ENCODE measurements at regions not wholly inside any gene's neighbourhood (a gene's known extent, or its start where the extent isn't known, plus 50 kb on each side); places are given as distances from the start of the nearest gene placed in this dataset.

DNA sequence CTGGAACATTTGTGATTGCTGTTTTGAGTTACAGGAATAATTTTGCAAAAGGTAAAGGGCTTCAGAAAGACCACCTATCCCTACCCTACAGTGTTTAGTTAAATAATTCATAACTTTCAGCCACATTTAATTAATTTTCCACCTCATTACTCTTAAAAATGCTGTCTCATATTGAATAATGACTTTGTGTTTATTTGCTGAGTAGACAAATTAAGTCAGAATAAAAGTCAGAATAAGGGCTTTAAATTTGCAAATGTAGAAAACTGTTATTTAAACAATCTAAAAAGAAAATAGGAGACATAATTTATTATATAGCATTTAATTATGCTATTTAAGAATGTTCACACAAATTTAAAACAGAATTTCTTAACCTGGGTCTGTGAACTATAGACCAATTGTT is 293.7 kb upstream of the RIMS1 start:
- intact Hi-C loops (cut with micrococcal nuclease; ENCODE audit: unreplicated experiment) (no loop called here), in situ Hi-C loops (cut with MboI) (no loop called here)
- Histone ChIP-seq H4K20me1 (ENCODE audit: control insufficient read depth, insufficient read depth) (no peaks in the 10 kb centered on the region), H3K9me3 (replicated peaks; ENCODE audit: control insufficient read depth, insufficient read depth, low read length) (no peaks in the 10 kb centered on the region), H3K27ac (ENCODE audit: control insufficient read depth, insufficient read depth) (no peak overlapping the region), H3K9ac (ENCODE audit: control insufficient read depth, insufficient read depth, low read length) (no peak overlapping the region), H3K27me3 (replicated peaks in 1 of 2; ENCODE audit: control insufficient read depth in 2 of 2, insufficient read depth in 2 of 2, low read length in 1 of 2) (no peaks in the 10 kb centered on the region), H2AFZ (ENCODE audit: control insufficient read depth, low read depth, low read length) (no peak overlapping the region), H3K36me3 (ENCODE audit: control insufficient read depth in 2 of 2, insufficient read depth in 2 of 2, low read length in 1 of 2) (no peaks in the 10 kb centered on the region), H3K79me2 (ENCODE audit: control insufficient read depth, insufficient read depth, low read length) (no peaks in the 10 kb centered on the region), H3K4me1 (ENCODE audit: control insufficient read depth, insufficient read depth, low read length) (no peaks in the 10 kb centered on the region), H3K4me2 (ENCODE audit: control insufficient read depth, insufficient read depth) (no peak overlapping the region), H3K4me3 (no peak overlapping the region)
- no TSS peak for BruUV-seq (replicated peaks)
- DNase-seq (ENCODE audit: low read depth, low spot score) (no peak), ATAC-seq (no peak), FAIRE-seq (no peak)
- TF ChIP-seq SMC3 (IDR thresholded peaks at IDR 0.05; ENCODE audit: borderline replicate concordance, low read length) (no peak), RCOR1 (conservative IDR thresholded peaks at IDR 0.05; ENCODE audit: low read depth, low read length) (no peak), SREBF2 (IDR thresholded peaks at IDR 0.05; ENCODE audit: low read length) (no peak), NFYB (IDR thresholded peaks at IDR 0.05; ENCODE audit: insufficient read depth, low read depth, low read length) (no peak), EZH2 (IDR thresholded peaks at IDR 0.05; ENCODE audit: borderline replicate concordance, control insufficient read depth, low read depth, low read length) (no peak), TCF12 (IDR thresholded peaks at IDR 0.05; ENCODE audit: low read depth, low read length) (no peak), PAX5 (IDR thresholded peaks at IDR 0.05; ENCODE audit: borderline replicate concordance, low read depth, low read length) (no peak)
- TF ChIP-seq, protein P1, sequence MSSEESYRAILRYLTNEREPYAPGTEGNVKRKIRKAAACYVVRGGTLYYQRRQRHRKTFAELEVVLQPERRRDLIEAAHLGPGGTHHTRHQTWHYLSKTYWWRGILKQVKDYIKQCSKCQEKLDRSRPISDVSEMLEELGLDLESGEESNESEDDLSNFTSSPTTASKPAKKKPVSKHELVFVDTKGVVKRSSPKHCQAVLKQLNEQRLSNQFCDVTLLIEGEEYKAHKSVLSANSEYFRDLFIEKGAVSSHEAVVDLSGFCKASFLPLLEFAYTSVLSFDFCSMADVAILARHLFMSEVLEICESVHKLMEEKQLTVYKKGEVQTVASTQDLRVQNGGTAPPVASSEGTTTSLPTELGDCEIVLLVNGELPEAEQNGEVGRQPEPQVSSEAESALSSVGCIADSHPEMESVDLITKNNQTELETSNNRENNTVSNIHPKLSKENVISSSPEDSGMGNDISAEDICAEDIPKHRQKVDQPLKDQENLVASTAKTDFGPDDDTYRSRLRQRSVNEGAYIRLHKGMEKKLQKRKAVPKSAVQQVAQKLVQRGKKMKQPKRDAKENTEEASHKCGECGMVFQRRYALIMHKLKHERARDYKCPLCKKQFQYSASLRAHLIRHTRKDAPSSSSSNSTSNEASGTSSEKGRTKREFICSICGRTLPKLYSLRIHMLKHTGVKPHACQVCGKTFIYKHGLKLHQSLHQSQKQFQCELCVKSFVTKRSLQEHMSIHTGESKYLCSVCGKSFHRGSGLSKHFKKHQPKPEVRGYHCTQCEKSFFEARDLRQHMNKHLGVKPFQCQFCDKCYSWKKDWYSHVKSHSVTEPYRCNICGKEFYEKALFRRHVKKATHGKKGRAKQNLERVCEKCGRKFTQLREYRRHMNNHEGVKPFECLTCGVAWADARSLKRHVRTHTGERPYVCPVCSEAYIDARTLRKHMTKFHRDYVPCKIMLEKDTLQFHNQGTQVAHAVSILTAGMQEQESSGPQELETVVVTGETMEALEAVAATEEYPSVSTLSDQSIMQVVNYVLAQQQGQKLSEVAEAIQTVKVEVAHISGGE (CRISPR knock-in tag; IDR thresholded peaks at IDR 0.05) = no peak
- ChIA-PET CTCF (no interaction called here), POLR2A (no interaction called here), RAD21 (ENCODE audit: unreplicated experiment) (no interaction called here), SMC1A (ENCODE audit: uncharacterized antibody, unreplicated experiment) (no interaction called here)
